Subcutaneous abdominal adipose tissue (tissue), 5 donors: ENCODE measurements at regions not wholly inside any gene's neighbourhood (a gene's known extent, or its start where the extent isn't known, plus 50 kb on each side); places are given as distances from the start of the nearest gene placed in this dataset.
A peak's percentile ranks its signal among the peaks of the same experiment; 100 is the strongest.
"Not testable (repeated sequence)": the region's sequence is repeated elsewhere in the genome, so short reads cannot be mapped to it uniquely, and the experiment has no call there.

Source experiments
- H3K27ac ChIP-seq: one replicate; pipeline ENCODE4 v1.7.0; 2013; ENCODE audit warnings: low read depth, mild to moderate bottlenecking, inconsistent platforms, low read length, moderate library complexity
- H3K27me3 ChIP-seq, 5 donors: one replicate each; pipeline ENCODE4 v1.7.0; 2013; ENCODE audit warnings: low read length in 5 of 5, inconsistent platforms in 1 of 5; ENCODE audit not compliant: control insufficient read depth in 5 of 5, insufficient read depth in 4 of 5
- H3K36me3 ChIP-seq, 5 donors: one replicate each; pipeline ENCODE4 v1.7.0; 2013; ENCODE audit warnings: low read length in 5 of 5; ENCODE audit not compliant: control insufficient read depth in 5 of 5, insufficient read depth in 5 of 5
- H3K4me1 ChIP-seq, 5 donors: one replicate each; pipeline ENCODE4 v1.7.0; 2013; ENCODE audit warnings: low read length in 5 of 5, mild to moderate bottlenecking in 3 of 5, moderate library complexity in 1 of 5; ENCODE audit not compliant: control insufficient read depth in 5 of 5, insufficient read depth in 5 of 5
- H3K4me3 ChIP-seq, 5 donors: one replicate each; pipeline ENCODE4 v1.7.0; 2013; ENCODE audit warnings: low read length in 5 of 5, low read depth in 1 of 5
- H3K9ac ChIP-seq, 5 donors: one replicate each; pipeline ENCODE4 v1.7.0; 2013; ENCODE audit warnings: low read length in 5 of 5, mild to moderate bottlenecking in 4 of 5, moderate library complexity in 3 of 5
- H3K9me3 ChIP-seq, 5 donors: one replicate each; pipeline ENCODE4 v1.7.0; 2013; ENCODE audit warnings: low read length in 5 of 5; ENCODE audit not compliant: control insufficient read depth in 5 of 5
- donor health status: healthy.
- donor health status: healthy.
- donor health status: healthy.
- donor health status: healthy.
- donor health status: healthy.

GRCh38 chr9:97220894-97221477, 86.5 kb upstream of the CCDC180 start:
- peaks cover 0 to 24% (median 10%) of the 10 kb centered on the region in 5 donors for H3K27me3 ChIP-seq
- H3K27ac ChIP-seq: no peak overlapping the region
- peak overlapping the region in 2 of 5 donors; percentile 18 to 46 for H3K4me3 ChIP-seq
- no peak overlapping the region for H3K9ac ChIP-seq
- no peaks in the 10 kb centered on the region for H3K9me3 ChIP-seq
- H3K4me1 ChIP-seq: peaks cover 0 to 16% (median 6%) of the 10 kb centered on the region in 5 donors
- H3K36me3 ChIP-seq: no peaks in the 10 kb centered on the region

- peaks cover 0 to 24% (median 10%) of the 10 kb centered on the region in 5 donors for H3K27me3 ChIP-seq
- not testable (repeated sequence) for H3K27ac ChIP-seq, H3K4me3 ChIP-seq, H3K36me3 ChIP-seq, H3K9me3 ChIP-seq, H3K9ac ChIP-seq
- peaks cover 0 to 16% (median 6%) of the 10 kb centered on the region in 5 donors for H3K4me1 ChIP-seq
Measured at GRCh38 chr9:97220396-97220795, 87.1 kb upstream of the CCDC180 start.

GRCh38 chr9:97219443-97220140, 87.9 kb upstream of the CCDC180 start:
- H3K27me3 ChIP-seq: peaks cover 0 to 24% (median 10%) of the 10 kb centered on the region in 5 donors
- not testable (repeated sequence) for H3K9ac ChIP-seq, H3K9me3 ChIP-seq, H3K4me3 ChIP-seq, H3K27ac ChIP-seq, H3K36me3 ChIP-seq
- H3K4me1 ChIP-seq: peaks cover 0 to 16% (median 6%) of the 10 kb centered on the region in 5 donors

- H3K27me3 ChIP-seq, H3K36me3 ChIP-seq, H3K4me3 ChIP-seq, H3K9me3 ChIP-seq, H3K4me1 ChIP-seq, H3K9ac ChIP-seq, H3K27ac ChIP-seq: not testable (repeated sequence)
Measured at GRCh38 chr9:97215127-97215526, 92.3 kb upstream of the CCDC180 start.

- not testable (repeated sequence) for H3K36me3 ChIP-seq, H3K4me1 ChIP-seq, H3K4me3 ChIP-seq, H3K9ac ChIP-seq, H3K27me3 ChIP-seq, H3K27ac ChIP-seq, H3K9me3 ChIP-seq
Measured at GRCh38 chr9:97214556-97214955, 92.9 kb upstream of the CCDC180 start.

- H3K27me3 ChIP-seq, H3K27ac ChIP-seq, H3K4me3 ChIP-seq, H3K4me1 ChIP-seq, H3K9me3 ChIP-seq, H3K36me3 ChIP-seq, H3K9ac ChIP-seq: not testable (repeated sequence)
Measured at GRCh38 chr9:97199683-97200082, 107.8 kb upstream of the CCDC180 start.

- not testable (repeated sequence) for H3K36me3 ChIP-seq, H3K27ac ChIP-seq, H3K4me1 ChIP-seq, H3K9ac ChIP-seq, H3K4me3 ChIP-seq, H3K27me3 ChIP-seq, H3K9me3 ChIP-seq
Measured at GRCh38 chr9:97193767-97194166, 113.7 kb upstream of the CCDC180 start.

- Histone ChIP-seq H3K27me3 (no peaks in the 10 kb centered on the region), H3K4me3 (no peak overlapping the region), H3K4me1 (no peaks in the 10 kb centered on the region), H3K9ac (no peak overlapping the region), H3K36me3 (no peaks in the 10 kb centered on the region), H3K9me3 (no peaks in the 10 kb centered on the region), H3K27ac (no peak overlapping the region)
Measured at GRCh38 chr9:97188545-97188944, 118.9 kb upstream of the CCDC180 start.

GRCh38 chr9:97187706-97188105, 119.8 kb upstream of the CCDC180 start:
- H3K4me1 ChIP-seq, H3K27ac ChIP-seq, H3K4me3 ChIP-seq: not testable (repeated sequence)

GRCh38 chr9:97186493-97186892, 121.0 kb upstream of the CCDC180 start:
- no peaks in the 10 kb centered on the region for H3K27me3 ChIP-seq
- H3K4me1 ChIP-seq: no peaks in the 10 kb centered on the region
- no peak overlapping the region for H3K27ac ChIP-seq
- no peaks in the 10 kb centered on the region for H3K9me3 ChIP-seq
- H3K4me3 ChIP-seq: no peak overlapping the region
- no peaks in the 10 kb centered on the region for H3K36me3 ChIP-seq
- no peak overlapping the region for H3K9ac ChIP-seq

More at GRCh38 chr9:97187706-97188105, 119.8 kb upstream of the CCDC180 start:
- not testable (repeated sequence) for H3K27me3 ChIP-seq, H3K9ac ChIP-seq, H3K36me3 ChIP-seq, H3K9me3 ChIP-seq
